ENCODE measurements at regions not wholly inside any gene's neighbourhood (a gene's known extent, or its start where the extent isn't known, plus 50 kb on each side); places are given as distances from the start of the nearest gene placed in this dataset.

DNA sequence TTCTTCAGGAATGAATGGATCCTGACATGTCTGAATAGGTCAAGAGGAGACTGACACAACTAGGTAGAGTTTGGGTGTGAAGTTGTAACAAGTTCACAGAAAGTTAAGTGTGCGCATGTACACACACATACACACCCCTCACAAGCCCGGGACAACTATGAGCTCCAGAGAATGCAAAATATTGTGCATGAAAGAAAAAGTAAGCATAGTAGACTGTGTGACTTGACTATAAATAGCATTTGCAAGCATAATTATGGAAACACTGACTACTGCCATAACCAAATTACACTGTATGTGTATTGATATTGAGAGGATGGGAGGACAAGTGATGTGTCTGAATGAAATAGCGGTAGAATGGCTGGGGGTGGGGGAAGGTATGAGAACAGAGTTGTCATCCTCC is 157.1 kb upstream of the NCK2 start (continued):
- TF ChIP-seq, protein P1, sequence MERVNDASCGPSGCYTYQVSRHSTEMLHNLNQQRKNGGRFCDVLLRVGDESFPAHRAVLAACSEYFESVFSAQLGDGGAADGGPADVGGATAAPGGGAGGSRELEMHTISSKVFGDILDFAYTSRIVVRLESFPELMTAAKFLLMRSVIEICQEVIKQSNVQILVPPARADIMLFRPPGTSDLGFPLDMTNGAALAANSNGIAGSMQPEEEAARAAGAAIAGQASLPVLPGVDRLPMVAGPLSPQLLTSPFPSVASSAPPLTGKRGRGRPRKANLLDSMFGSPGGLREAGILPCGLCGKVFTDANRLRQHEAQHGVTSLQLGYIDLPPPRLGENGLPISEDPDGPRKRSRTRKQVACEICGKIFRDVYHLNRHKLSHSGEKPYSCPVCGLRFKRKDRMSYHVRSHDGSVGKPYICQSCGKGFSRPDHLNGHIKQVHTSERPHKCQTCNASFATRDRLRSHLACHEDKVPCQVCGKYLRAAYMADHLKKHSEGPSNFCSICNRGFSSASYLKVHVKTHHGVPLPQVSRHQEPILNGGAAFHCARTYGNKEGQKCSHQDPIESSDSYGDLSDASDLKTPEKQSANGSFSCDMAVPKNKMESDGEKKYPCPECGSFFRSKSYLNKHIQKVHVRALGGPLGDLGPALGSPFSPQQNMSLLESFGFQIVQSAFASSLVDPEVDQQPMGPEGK (tag by site-specific recombination; IDR thresholded peaks at IDR 0.05) = no peak
- TF ChIP-seq ZNF837 (tag by site-specific recombination; IDR thresholded peaks at IDR 0.05) = no peak
- TF ChIP-seq, protein P2, sequence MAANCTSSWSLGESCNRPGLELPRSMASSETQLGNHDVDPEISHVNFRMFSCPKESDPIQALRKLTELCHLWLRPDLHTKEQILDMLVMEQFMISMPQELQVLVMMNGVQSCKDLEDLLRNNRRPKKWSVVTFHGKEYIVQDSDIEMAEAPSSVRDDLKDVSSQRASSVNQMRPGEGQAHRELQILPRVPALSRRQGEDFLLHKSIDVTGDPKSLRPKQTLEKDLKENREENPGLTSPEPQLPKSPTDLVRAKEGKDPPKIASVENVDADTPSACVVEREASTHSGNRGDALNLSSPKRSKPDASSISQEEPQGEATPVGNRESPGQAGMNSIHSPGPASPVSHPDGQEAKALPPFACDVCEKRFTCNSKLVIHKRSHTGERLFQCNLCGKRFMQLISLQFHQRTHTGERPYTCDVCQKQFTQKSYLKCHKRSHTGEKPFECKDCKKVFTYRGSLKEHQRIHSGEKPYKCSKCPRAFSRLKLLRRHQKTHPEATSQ (tag by site-specific recombination; IDR thresholded peaks at IDR 0.05) = no peak
- no peak for TF ChIP-seq KLF16 (tag by site-specific recombination; IDR thresholded peaks at IDR 0.05)
- no peak for TF ChIP-seq GLIS1 (tag by site-specific recombination; IDR thresholded peaks at IDR 0.05)
- TF ChIP-seq ZNF791 (tag by site-specific recombination; IDR thresholded peaks at IDR 0.05) = no peak
- TF ChIP-seq ZNF623 (tag by site-specific recombination; IDR thresholded peaks at IDR 0.05) = no peak
- no peak for TF ChIP-seq ZNF19 (tag by site-specific recombination; IDR thresholded peaks at IDR 0.05; ENCODE audit: low read depth)
- no peak for TF ChIP-seq ZNF324 (tag by site-specific recombination; IDR thresholded peaks at IDR 0.05)
- TF ChIP-seq ZNF416 (tag by site-specific recombination; IDR thresholded peaks at IDR 0.05) = no peak
- no peak for TF ChIP-seq ZNF157 (tag by site-specific recombination; IDR thresholded peaks at IDR 0.05)
- TF ChIP-seq ZNF24 (tag by site-specific recombination; IDR thresholded peaks at IDR 0.05) = no peak
- TF ChIP-seq, protein P3, sequence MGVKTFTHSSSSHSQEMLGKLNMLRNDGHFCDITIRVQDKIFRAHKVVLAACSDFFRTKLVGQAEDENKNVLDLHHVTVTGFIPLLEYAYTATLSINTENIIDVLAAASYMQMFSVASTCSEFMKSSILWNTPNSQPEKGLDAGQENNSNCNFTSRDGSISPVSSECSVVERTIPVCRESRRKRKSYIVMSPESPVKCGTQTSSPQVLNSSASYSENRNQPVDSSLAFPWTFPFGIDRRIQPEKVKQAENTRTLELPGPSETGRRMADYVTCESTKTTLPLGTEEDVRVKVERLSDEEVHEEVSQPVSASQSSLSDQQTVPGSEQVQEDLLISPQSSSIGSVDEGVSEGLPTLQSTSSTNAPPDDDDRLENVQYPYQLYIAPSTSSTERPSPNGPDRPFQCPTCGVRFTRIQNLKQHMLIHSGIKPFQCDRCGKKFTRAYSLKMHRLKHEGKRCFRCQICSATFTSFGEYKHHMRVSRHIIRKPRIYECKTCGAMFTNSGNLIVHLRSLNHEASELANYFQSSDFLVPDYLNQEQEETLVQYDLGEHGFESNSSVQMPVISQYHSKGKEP (tag by site-specific recombination; IDR thresholded peaks at IDR 0.05) = no peak

DNA sequence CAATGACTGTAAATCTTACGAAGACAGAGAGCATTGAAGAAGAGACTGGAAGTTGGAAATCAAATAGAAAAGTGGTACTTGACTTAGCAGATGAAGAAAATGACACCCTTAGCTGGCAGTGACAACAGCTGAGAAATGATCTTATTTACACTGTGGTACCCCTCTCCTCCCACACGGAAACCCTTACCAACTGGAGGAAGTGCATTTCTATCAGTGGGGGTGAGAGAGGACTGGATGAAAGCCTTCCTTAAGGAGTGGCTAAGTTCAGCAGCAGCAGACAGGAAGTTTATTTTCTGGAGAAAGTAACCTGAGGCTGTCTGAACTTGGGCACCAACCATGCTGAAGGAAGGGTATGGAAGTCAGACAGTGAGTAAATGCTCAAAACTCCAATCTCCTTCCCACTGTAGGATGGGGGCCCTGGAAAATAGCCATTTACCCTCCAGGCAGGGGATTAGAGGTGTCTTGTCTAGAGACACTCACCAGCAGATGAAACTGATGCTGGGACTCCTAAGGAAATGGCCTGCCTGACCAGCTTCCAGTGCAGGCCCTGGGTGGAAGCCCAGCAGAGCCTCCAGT is 160.2 kb upstream of the NCK2 start:
- Histone ChIP-seq H3K36me3 (ENCODE audit: control insufficient read depth in 2 of 2, insufficient read depth in 1 of 2, low read length in 2 of 2) (no peaks in the 10 kb centered on the region), H3K4me1 (ENCODE audit: control insufficient read depth, insufficient read depth, low read length) (no peaks in the 10 kb centered on the region), H3K4me3 (ENCODE audit: low read depth, low read length) (no peak overlapping the region), H3K9me3 (ENCODE audit: control insufficient read depth, insufficient read depth, low read depth, low read length) (no peaks in the 10 kb centered on the region), H3K27ac (ENCODE audit: extremely low read depth, low read depth, low read length) (no peak overlapping the region)
- TF ChIP-seq, protein P4, sequence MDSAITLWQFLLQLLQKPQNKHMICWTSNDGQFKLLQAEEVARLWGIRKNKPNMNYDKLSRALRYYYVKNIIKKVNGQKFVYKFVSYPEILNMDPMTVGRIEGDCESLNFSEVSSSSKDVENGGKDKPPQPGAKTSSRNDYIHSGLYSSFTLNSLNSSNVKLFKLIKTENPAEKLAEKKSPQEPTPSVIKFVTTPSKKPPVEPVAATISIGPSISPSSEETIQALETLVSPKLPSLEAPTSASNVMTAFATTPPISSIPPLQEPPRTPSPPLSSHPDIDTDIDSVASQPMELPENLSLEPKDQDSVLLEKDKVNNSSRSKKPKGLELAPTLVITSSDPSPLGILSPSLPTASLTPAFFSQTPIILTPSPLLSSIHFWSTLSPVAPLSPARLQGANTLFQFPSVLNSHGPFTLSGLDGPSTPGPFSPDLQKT (IDR thresholded peaks at IDR 0.05; ENCODE audit: borderline replicate concordance, low read depth, low read length) = no peak
- no peak for TF ChIP-seq ZNF324 (tag by site-specific recombination; IDR thresholded peaks at IDR 0.05)
- no peak for TF ChIP-seq ZNF24 (tag by site-specific recombination; IDR thresholded peaks at IDR 0.05)
- no peak for TF ChIP-seq ZNF664 (tag by site-specific recombination; IDR thresholded peaks at IDR 0.05)
- TF ChIP-seq ZNF621 (tag by site-specific recombination; IDR thresholded peaks at IDR 0.05) = no peak
- TF ChIP-seq ZNF792 (tag by site-specific recombination; IDR thresholded peaks at IDR 0.05) = no peak
- no peak for TF ChIP-seq ZNF555 (tag by site-specific recombination; conservative IDR thresholded peaks at IDR 0.05)
- ChIA-PET CTCF (interaction anchor here (0.7 to 0.9 kb wide), 2 partner anchors 118 to 204 kb away, joined by 3 read pairs; no protein-coding TSS in a partner anchor), POLR2A (no interaction called here)
